HL-60 (cell line): ENCODE measurements at regions not wholly inside any gene's neighbourhood (a gene's known extent, or its start where the extent isn't known, plus 50 kb on each side); places are given as distances from the start of the nearest gene placed in this dataset.

Experiments
- DNase-seq, 2 experiments: peaks; one replicate each; pipeline ENCODE4 v3.0.0-alpha.2; 2010 to 2020; ENCODE audit warnings: low read depth in 1 of 2, low spot score in 1 of 2
- H3K27ac ChIP-seq: fragments of 250-450 bp; sonication (Bioruptor Pico); replicated peaks from 2 replicates; pipeline ENCODE4 v1.5.1; 2020; ENCODE audit warnings: mild to moderate bottlenecking, moderate library complexity
- H3K27me3 ChIP-seq: fragments of 250-450 bp; sonication (Bioruptor Pico); 2 replicates; pipeline ENCODE4 v1.5.1; 2021; ENCODE audit warnings: mild to moderate bottlenecking, moderate library complexity; ENCODE audit not compliant: insufficient read depth, poor library complexity, severe bottlenecking
- H3K4me3 ChIP-seq: replicated peaks from 2 replicates; pipeline ENCODE4 v1.5.1; 2011; ENCODE audit warnings: mild to moderate bottlenecking, control low read depth, low read length; ENCODE audit not compliant: insufficient read depth
- CTCF ChIP-seq: IDR thresholded peaks from one replicate; pipeline ENCODE4 v1.5.1; 2011; ENCODE audit warnings: low read length, control low read depth, inconsistent platforms; ENCODE audit not compliant: insufficient read depth
- GABPA ChIP-seq: IDR thresholded peaks from 2 replicates; pipeline ENCODE4 v1.6.1; 2012; ENCODE audit warnings: low read depth
- POLR2AphosphoS5 ChIP-seq: IDR thresholded peaks from 2 replicates; pipeline ENCODE4 v1.6.1; 2012; ENCODE audit warnings: low read depth
- REST ChIP-seq: IDR thresholded peaks from 2 replicates; pipeline ENCODE4 v1.6.1; 2012; ENCODE audit warnings: low read depth; ENCODE audit not compliant: insufficient replicate concordance
- SPI1 ChIP-seq: IDR thresholded peaks from 2 replicates; pipeline ENCODE4 v1.6.1; 2012; ENCODE audit warnings: low read depth, mild to moderate bottlenecking, borderline replicate concordance

GRCh38 chr4:14769993-14770392 is 232.3 kb upstream of the CPEB2 start:
- H3K27ac ChIP-seq, result no peak overlapping the region
- no peak for DNase-seq
- no peak overlapping the region for H3K4me3 ChIP-seq
- no peak for TF ChIP-seq REST
- TF ChIP-seq SPI1, result no peak
- TF ChIP-seq POLR2AphosphoS5, result no peak
- TF ChIP-seq GABPA, result no peak
- no peak for TF ChIP-seq CTCF
- no peaks in the 10 kb centered on the region for H3K27me3 ChIP-seq

- TF ChIP-seq CTCF, result no peak
- no peak for DNase-seq
- Histone ChIP-seq H3K27ac (no peak overlapping the region), H3K27me3 (no peaks in the 10 kb centered on the region), H3K4me3 (no peak overlapping the region)
These were observed 231.2 kb upstream of the CPEB2 start for GRCh38 chr4:14771094-14771493.

- TF ChIP-seq POLR2AphosphoS5 (no peak), CTCF (no peak), GABPA (no peak), SPI1 (no peak), REST (no peak)
- Histone ChIP-seq H3K27ac (no peak overlapping the region), H3K4me3 (no peak overlapping the region), H3K27me3 (no peaks in the 10 kb centered on the region)
- no peak for DNase-seq
These were observed 230.6 kb upstream of the CPEB2 start for GRCh38 chr4:14771504-14772175.

- no peak for DNase-seq
- Histone ChIP-seq H3K27me3 (no peaks in the 10 kb centered on the region), H3K4me3 (no peak overlapping the region), H3K27ac (no peak overlapping the region)
- TF ChIP-seq GABPA (no peak), REST (no peak), POLR2AphosphoS5 (no peak)
These were observed 229.9 kb upstream of the CPEB2 start for GRCh38 chr4:14772388-14772787.
